Duodenal mucosa (tissue), 2 donors: ENCODE measurements at regions not wholly inside any gene's neighbourhood (a gene's known extent, or its start where the extent isn't known, plus 50 kb on each side); places are given as distances from the start of the nearest gene placed in this dataset.

Experiments used
- H3K27ac ChIP-seq: one replicate; pipeline ENCODE4 v1.7.0; 2013; ENCODE audit warnings: low read depth, low read length
- H3K27me3 ChIP-seq, 2 donors: one replicate each; pipeline ENCODE4 v1.7.0; 2013; ENCODE audit warnings: low read length in 2 of 2, control low read depth in 1 of 2; ENCODE audit not compliant: insufficient read depth in 2 of 2, control insufficient read depth in 1 of 2
- H3K36me3 ChIP-seq, 2 donors: one replicate each; pipeline ENCODE4 v1.7.0; 2013; ENCODE audit warnings: low read length in 2 of 2, control low read depth in 1 of 2; ENCODE audit not compliant: insufficient read depth in 2 of 2, control insufficient read depth in 1 of 2
- H3K4me1 ChIP-seq, 2 donors: one replicate each; pipeline ENCODE4 v1.7.0; 2013; ENCODE audit warnings: low read length in 2 of 2, control low read depth in 1 of 2; ENCODE audit not compliant: insufficient read depth in 2 of 2, control insufficient read depth in 1 of 2
- H3K4me3 ChIP-seq, 2 donors: one replicate each; pipeline ENCODE4 v1.7.0; 2013; ENCODE audit warnings: low read length in 2 of 2, low read depth in 1 of 2
- H3K9ac ChIP-seq, 2 donors: one replicate each; pipeline ENCODE4 v1.7.0; 2013; ENCODE audit warnings: low read length in 2 of 2, low read depth in 1 of 2
- H3K9me3 ChIP-seq, 2 donors: one replicate each; pipeline ENCODE4 v1.7.0; 2013; ENCODE audit warnings: low read length in 2 of 2, control low read depth in 1 of 2; ENCODE audit not compliant: control insufficient read depth in 1 of 2

DNA sequence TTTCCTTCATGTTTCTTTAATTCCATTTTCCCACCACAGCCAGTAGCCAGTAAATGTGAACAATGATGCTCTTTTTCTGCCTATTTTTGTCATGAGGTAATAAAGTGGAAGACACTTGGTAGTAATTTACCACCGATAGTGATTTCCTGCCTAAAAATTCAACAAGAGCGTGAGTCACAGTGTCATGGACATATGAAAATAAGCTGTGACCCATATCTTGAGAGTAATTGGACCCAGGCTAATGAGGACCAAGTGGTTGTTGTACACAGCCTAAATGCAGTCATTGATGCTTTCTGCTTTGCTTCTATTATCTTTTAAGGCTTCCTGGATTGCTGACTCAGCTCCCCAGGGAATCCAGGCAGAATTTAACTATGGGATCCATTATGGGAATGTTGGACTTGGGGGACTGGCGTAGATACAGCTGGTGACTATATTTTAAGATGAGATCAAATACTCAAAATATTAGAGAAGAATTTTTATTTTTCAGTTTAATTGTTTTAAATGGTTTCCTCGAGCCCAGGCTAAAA, 265.9 kb upstream of the FERMT1 start:
- no peaks in the 10 kb centered on the region for H3K36me3 ChIP-seq
- H3K9me3 ChIP-seq: no peaks in the 10 kb centered on the region
- no peaks in the 10 kb centered on the region for H3K4me1 ChIP-seq
- H3K4me3 ChIP-seq: no peak overlapping the region
- H3K27ac ChIP-seq: no peak overlapping the region
- no peak overlapping the region for H3K9ac ChIP-seq
- no peaks in the 10 kb centered on the region for H3K27me3 ChIP-seq

DNA sequence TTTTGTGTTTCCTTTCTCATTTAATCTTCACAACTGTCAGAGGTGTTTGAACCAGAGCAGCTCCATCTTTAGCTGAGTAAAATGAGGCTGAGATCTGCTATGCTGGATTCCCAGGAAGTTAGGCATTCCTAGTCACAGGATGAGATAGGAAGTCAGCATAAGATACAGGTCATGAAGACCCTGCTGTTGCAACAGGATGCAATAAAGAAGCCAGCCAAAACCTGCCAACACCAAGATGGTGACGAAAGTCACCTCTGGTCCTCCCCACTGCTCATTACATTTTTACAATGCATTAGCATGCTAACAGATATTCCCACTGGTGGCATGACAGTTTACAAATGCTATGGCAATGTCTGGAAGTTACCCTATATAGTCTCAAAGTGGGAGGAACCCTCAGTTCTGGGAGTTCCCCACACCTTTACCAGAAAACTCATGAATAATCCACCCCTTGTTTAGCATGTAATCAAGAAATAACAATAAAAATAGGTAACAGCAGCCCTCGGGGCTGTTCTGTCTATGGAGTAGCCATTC, 262.2 kb upstream of the FERMT1 start:
- no peak overlapping the region for H3K27ac ChIP-seq
- H3K4me3 ChIP-seq: no peak overlapping the region
- H3K36me3 ChIP-seq: no peaks in the 10 kb centered on the region
- H3K9me3 ChIP-seq: no peaks in the 10 kb centered on the region
- H3K4me1 ChIP-seq: no peaks in the 10 kb centered on the region
- no peak overlapping the region for H3K9ac ChIP-seq
- H3K27me3 ChIP-seq: no peaks in the 10 kb centered on the region

DNA sequence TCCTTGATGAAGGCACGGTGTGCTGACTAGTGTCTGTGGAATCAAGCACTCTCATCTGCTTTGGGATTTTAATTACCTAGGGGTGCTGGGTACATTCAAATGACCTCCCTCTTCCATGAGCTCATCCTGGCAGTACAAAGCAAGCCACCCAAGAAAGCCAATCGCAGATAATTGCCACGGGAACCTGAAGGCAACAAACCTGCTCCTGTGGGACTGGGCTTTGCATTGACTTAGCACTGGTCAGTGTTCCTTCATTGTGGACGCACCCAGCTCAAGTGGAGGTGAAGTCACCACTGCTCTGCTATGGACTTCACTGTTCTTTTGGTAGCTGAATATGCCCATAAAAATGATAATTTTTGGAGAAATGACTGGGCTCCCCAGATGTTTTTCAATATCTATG, 261.6 kb upstream of the FERMT1 start:
- Histone ChIP-seq H3K9me3 (no peaks in the 10 kb centered on the region), H3K9ac (no peak overlapping the region), H3K27me3 (no peaks in the 10 kb centered on the region), H3K4me1 (no peaks in the 10 kb centered on the region), H3K4me3 (no peak overlapping the region), H3K36me3 (no peaks in the 10 kb centered on the region), H3K27ac (no peak overlapping the region)

DNA sequence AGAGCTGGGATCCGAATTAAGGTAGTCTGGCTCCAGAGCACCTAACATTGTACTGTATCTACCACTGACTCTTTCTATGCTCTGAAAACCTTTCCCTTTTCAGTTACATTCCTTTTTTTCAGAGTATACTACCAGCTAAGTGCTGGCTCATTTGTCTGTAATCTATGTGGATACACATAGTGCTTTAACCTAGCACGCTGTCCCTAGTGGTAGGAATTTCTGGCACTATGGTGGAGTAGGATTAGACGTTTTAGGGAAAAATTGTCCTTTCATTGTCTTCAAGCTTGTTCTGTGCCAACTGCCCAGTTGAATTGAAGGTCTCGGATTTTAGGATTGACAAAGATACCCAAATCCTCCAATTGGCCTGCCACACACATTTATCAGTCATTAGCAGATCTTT, 259.1 kb upstream of the FERMT1 start:
- no peak overlapping the region for H3K27ac ChIP-seq
- no peaks in the 10 kb centered on the region for H3K36me3 ChIP-seq
- no peak overlapping the region for H3K9ac ChIP-seq
- H3K9me3 ChIP-seq: no peaks in the 10 kb centered on the region
- no peak overlapping the region for H3K4me3 ChIP-seq
- no peaks in the 10 kb centered on the region for H3K4me1 ChIP-seq
- no peaks in the 10 kb centered on the region for H3K27me3 ChIP-seq

DNA sequence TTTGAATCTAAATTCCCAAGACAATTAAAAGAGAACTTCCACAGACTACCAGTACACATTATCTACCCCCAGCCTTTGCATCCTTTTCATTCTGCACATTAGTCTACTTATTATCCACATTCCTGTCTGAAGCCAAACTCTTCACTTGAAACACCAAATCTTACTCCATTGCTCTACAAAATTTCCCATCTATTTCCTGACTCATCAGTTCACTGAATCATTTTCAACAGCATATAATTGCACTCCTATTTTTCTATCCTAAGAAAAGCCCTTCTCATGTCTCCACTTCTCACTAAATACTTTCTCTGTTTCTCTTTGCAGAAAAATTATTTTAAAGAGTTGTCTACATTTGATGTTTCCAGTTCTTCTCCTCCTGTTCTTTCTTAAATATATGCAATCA, 239.4 kb upstream of the FERMT1 start:
- no peak overlapping the region for H3K9ac ChIP-seq

DNA sequence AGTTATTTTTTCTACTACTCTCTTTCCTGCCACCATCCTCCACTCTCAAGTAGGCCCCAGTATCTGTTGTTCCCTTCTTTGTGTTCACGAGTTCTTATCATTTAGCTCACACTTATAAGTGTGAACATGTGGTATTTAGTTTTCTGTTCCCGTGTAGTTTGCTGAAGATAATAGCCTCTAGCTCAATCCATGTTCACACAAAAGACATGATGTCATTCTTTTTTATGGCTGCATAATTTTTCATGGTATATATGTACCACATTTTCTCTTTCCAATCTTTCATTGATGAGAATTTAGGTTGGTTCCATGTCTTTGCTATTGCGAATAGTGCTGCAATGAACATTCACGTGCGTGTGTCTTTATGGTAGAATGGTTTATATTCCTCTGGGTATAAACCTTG, 237.9 kb upstream of the FERMT1 start:
- H3K27ac ChIP-seq: no peak overlapping the region

More for the DNA sequence above, 239.4 kb upstream of the FERMT1 start:
- H3K36me3 ChIP-seq: no peaks in the 10 kb centered on the region
- H3K4me3 ChIP-seq: no peak overlapping the region
- H3K27me3 ChIP-seq: no peaks in the 10 kb centered on the region
- H3K9me3 ChIP-seq: no peaks in the 10 kb centered on the region
- no peak overlapping the region for H3K27ac ChIP-seq
- no peaks in the 10 kb centered on the region for H3K4me1 ChIP-seq

DNA sequence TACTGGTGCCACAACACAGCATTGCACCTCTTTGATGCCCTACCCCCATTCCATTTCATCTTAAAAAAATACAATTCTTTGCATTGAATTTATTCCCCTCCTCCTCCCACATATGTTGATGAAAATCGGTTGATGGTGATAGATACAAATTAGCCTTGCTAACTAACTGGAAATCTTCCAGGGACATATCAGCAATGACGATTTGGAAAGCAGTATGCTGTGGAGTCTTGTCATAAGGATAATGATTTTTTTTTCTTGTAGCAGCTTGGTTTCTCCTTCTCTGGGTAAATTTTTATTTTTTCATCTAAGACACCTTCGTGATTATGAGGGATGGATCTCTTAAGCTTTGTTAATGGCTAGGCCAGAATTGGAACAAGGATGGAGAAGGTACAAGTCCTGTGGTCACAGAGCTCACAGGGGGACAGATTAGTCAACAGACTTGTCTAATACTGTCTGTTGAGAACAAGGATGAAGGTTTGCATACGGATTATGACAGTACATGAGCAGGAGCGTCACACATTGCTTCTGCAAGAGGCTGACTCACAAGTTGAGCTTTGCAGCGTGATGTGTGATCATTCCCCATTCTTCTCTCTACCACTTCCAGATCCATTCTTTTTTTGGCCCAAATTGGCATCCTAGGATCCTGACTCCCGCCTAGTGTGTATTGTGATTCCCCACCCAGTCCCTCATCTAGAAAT, 233.1 kb upstream of the FERMT1 start:
- Histone ChIP-seq H3K36me3 (no peaks in the 10 kb centered on the region), H3K4me3 (no peak overlapping the region), H3K9me3 (no peaks in the 10 kb centered on the region), H3K27ac (no peak overlapping the region), H3K9ac (no peak overlapping the region), H3K27me3 (no peaks in the 10 kb centered on the region), H3K4me1 (no peaks in the 10 kb centered on the region)

More for the DNA sequence above, 237.9 kb upstream of the FERMT1 start:
- no peak overlapping the region for H3K9ac ChIP-seq
- no peak overlapping the region for H3K4me3 ChIP-seq
- H3K9me3 ChIP-seq: no peaks in the 10 kb centered on the region
- no peaks in the 10 kb centered on the region for H3K27me3 ChIP-seq
- no peaks in the 10 kb centered on the region for H3K36me3 ChIP-seq
- H3K4me1 ChIP-seq: no peaks in the 10 kb centered on the region

DNA sequence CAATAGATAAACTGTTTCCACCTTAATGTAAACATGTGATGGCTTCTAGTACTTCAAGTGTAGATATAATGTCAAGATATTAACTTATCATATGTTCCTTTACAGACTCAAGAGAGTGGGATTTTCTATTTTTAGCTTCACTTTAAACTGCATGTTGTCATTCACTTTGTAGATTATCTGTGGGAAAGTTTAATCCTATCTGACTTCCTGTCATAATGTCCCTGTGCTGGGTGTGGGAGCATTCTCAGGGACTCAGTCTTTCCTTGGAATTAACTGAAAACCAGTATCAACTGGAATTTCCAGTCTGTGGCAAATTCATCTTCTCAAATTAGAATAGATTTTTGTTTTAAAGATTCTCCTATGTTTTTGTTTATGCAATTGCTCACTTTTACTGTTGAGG, 226.1 kb upstream of the FERMT1 start:
- Histone ChIP-seq H3K36me3 (no peaks in the 10 kb centered on the region), H3K9ac (no peak overlapping the region), H3K27ac (no peak overlapping the region), H3K9me3 (no peaks in the 10 kb centered on the region), H3K4me1 (no peaks in the 10 kb centered on the region), H3K4me3 (no peak overlapping the region), H3K27me3 (no peaks in the 10 kb centered on the region)

DNA sequence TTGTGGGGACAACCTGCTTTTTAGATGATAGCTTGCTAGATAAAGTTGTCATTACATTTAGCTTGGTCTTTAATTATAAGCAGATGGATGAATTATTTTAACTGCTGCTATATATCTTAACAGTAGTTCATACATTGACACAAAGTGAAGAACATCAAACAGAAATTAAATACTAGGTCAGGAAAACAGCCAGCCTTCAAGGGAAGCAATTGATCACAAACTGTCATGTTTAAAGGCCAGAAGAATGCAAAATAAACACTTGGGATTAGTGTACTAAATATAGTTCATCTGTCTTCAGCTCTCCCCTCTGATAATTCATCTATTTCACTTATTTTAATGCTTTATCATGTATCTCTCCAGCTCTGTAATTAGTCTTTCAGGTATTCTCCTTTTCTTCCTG, 225.1 kb upstream of the FERMT1 start:
- H3K27ac ChIP-seq: no peak overlapping the region
- H3K36me3 ChIP-seq: no peaks in the 10 kb centered on the region
- no peak overlapping the region for H3K9ac ChIP-seq
- H3K27me3 ChIP-seq: no peaks in the 10 kb centered on the region
- H3K9me3 ChIP-seq: no peaks in the 10 kb centered on the region
- H3K4me1 ChIP-seq: no peaks in the 10 kb centered on the region
- no peak overlapping the region for H3K4me3 ChIP-seq

DNA sequence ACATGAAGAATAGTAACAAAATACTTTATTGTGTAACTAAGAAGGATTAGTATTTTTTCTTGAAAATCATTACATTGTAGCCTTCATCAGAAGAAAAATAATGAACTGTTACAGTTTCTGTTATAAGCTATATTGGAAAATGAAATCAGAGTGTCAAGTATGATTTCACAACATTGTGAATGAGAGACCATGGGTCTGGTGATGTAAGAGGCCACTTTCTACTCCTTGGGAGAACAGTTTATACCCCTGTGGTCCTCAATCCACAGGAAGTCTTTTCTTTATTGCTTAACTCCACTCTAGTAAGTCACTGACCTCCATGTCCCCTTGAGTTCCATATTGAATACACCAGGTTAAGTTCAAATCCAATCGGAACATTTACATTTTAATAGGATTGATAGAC, 218.7 kb upstream of the FERMT1 start:
- Histone ChIP-seq H3K36me3 (no peaks in the 10 kb centered on the region), H3K9me3 (no peaks in the 10 kb centered on the region), H3K27ac (no peak overlapping the region), H3K9ac (no peak overlapping the region), H3K4me3 (no peak overlapping the region), H3K4me1 (no peaks in the 10 kb centered on the region), H3K27me3 (no peaks in the 10 kb centered on the region)
